ENCODE measurements at regions not wholly inside any gene's neighbourhood (a gene's known extent, or its start where the extent isn't known, plus 50 kb on each side); places are given as distances from the start of the nearest gene placed in this dataset.

- no peak for TF ChIP-seq CTCF (IDR thresholded peaks at IDR 0.05)
- TF ChIP-seq POLR2A (IDR thresholded peaks at IDR 0.05) = no peak
Observed at GRCh38 chr7:67463983-67464382, 467.4 kb downstream of the TYW1 start.
